ENCODE measurements at regions not wholly inside any gene's neighbourhood (a gene's known extent, or its start where the extent isn't known, plus 50 kb on each side); places are given as distances from the start of the nearest gene placed in this dataset.

- no peaks in the 10 kb centered on the region for H4K20me1 ChIP-seq (ENCODE audit: insufficient read depth, low read length)
- TF ChIP-seq, protein P1, sequence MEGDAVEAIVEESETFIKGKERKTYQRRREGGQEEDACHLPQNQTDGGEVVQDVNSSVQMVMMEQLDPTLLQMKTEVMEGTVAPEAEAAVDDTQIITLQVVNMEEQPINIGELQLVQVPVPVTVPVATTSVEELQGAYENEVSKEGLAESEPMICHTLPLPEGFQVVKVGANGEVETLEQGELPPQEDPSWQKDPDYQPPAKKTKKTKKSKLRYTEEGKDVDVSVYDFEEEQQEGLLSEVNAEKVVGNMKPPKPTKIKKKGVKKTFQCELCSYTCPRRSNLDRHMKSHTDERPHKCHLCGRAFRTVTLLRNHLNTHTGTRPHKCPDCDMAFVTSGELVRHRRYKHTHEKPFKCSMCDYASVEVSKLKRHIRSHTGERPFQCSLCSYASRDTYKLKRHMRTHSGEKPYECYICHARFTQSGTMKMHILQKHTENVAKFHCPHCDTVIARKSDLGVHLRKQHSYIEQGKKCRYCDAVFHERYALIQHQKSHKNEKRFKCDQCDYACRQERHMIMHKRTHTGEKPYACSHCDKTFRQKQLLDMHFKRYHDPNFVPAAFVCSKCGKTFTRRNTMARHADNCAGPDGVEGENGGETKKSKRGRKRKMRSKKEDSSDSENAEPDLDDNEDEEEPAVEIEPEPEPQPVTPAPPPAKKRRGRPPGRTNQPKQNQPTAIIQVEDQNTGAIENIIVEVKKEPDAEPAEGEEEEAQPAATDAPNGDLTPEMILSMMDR (IDR thresholded peaks at IDR 0.05; ENCODE audit: extremely low read depth, low read depth, low read length): no peak
- H3K4me2 ChIP-seq (ENCODE audit: insufficient read depth, low read length): no peak overlapping the region
- no peaks in the 10 kb centered on the region for H3K9me3 ChIP-seq (ENCODE audit: low read depth, low read length)
- H2AFZ ChIP-seq (ENCODE audit: low read length): no peak overlapping the region
- H3K4me3 ChIP-seq (ENCODE audit: insufficient read depth, low read length): no peak overlapping the region
- DNase-seq (ENCODE audit: insufficient read length, low spot score, missing footprints): no peak
- no peaks in the 10 kb centered on the region for H3K36me3 ChIP-seq (ENCODE audit: insufficient read depth, low read length)
- no peak overlapping the region for H3K27ac ChIP-seq (ENCODE audit: low read depth, low read length)
- no peaks in the 10 kb centered on the region for H3K79me2 ChIP-seq (ENCODE audit: insufficient read depth, low read length)
- no peaks in the 10 kb centered on the region for H3K4me1 ChIP-seq (ENCODE audit: insufficient read depth, low read length)
- H3K27me3 ChIP-seq (ENCODE audit: insufficient read depth, low read length): no peaks in the 10 kb centered on the region
These were observed 613.3 kb upstream of the GOLIM4 start for GRCh38 chr3:168709073-168709472.

- H3K27ac ChIP-seq (ENCODE audit: low read depth, low read length): no peak overlapping the region
- H3K9me3 ChIP-seq (ENCODE audit: low read depth, low read length): no peaks in the 10 kb centered on the region
- no peaks in the 10 kb centered on the region for H3K36me3 ChIP-seq (ENCODE audit: insufficient read depth, low read length)
- no peaks in the 10 kb centered on the region for H4K20me1 ChIP-seq (ENCODE audit: insufficient read depth, low read length)
- H3K4me3 ChIP-seq (ENCODE audit: insufficient read depth, low read length): no peak overlapping the region
- no peaks in the 10 kb centered on the region for H3K27me3 ChIP-seq (ENCODE audit: insufficient read depth, low read length)
- TF ChIP-seq, protein P1 (IDR thresholded peaks at IDR 0.05; ENCODE audit: extremely low read depth, low read depth, low read length): no peak
- H3K79me2 ChIP-seq (ENCODE audit: insufficient read depth, low read length): no peaks in the 10 kb centered on the region
- H3K4me2 ChIP-seq (ENCODE audit: insufficient read depth, low read length): no peak overlapping the region
- DNase-seq (ENCODE audit: insufficient read length, low spot score, missing footprints): no peak
- H2AFZ ChIP-seq (ENCODE audit: low read length): no peak overlapping the region
- H3K4me1 ChIP-seq (ENCODE audit: insufficient read depth, low read length): no peaks in the 10 kb centered on the region
These were observed 612.2 kb upstream of the GOLIM4 start for GRCh38 chr3:168707900-168708299.

DNA sequence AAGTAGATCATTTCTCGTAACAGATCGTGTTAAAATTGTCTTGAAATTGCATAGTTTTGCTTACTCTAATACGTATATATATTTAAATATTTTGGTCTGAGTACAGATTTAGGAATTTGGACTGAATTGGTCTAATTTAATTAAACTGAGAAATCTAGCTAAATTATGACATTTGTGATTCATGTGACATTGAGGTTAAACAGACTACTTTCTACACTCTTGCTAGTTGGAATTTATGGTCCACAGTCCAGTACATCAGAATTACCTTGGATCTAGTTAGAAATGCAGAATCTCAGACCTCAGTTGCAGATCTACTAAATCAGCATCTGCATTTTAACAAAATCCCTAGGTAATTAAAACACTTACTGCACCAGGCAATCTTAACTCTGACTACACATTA lies 609.7 kb upstream of the GOLIM4 start:
- Histone ChIP-seq H3K4me1 (ENCODE audit: insufficient read depth, low read length) (no peaks in the 10 kb centered on the region), H2AFZ (ENCODE audit: low read length) (no peak overlapping the region), H3K79me2 (ENCODE audit: insufficient read depth, low read length) (no peaks in the 10 kb centered on the region), H3K27ac (ENCODE audit: low read depth, low read length) (no peak overlapping the region), H3K27me3 (ENCODE audit: insufficient read depth, low read length) (no peaks in the 10 kb centered on the region), H3K4me3 (ENCODE audit: insufficient read depth, low read length) (no peak overlapping the region), H3K9me3 (ENCODE audit: low read depth, low read length) (no peaks in the 10 kb centered on the region), H4K20me1 (ENCODE audit: insufficient read depth, low read length) (no peaks in the 10 kb centered on the region), H3K36me3 (ENCODE audit: insufficient read depth, low read length) (no peaks in the 10 kb centered on the region), H3K4me2 (ENCODE audit: insufficient read depth, low read length) (no peak overlapping the region)
- no peak for DNase-seq (ENCODE audit: insufficient read length, low spot score, missing footprints)
- TF ChIP-seq, protein P1 (IDR thresholded peaks at IDR 0.05; ENCODE audit: extremely low read depth, low read depth, low read length): no peak

DNA sequence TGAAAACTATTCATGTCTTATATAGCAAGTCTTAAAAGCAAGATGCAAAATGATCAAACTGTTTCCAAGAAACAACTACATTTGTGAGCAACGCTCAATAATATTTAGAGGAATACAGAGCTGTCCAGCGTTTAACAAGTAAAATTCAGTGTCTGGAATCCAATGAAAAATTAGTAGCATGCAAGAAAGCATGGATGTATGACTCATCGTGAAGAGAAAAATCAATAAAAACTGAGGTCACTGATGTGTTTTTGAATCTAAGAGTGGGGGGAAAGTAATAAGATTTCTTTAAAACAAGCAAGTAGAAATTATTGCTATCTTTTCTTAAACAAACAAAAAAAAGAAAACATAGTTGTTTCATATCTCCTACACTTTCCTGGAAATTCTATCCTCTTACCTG lies 600.3 kb upstream of the GOLIM4 start:
- Histone ChIP-seq H3K79me2 (ENCODE audit: insufficient read depth, low read length) (no peaks in the 10 kb centered on the region), H2AFZ (ENCODE audit: low read length) (no peak overlapping the region), H3K4me2 (ENCODE audit: insufficient read depth, low read length) (no peak overlapping the region), H3K27me3 (ENCODE audit: insufficient read depth, low read length) (no peaks in the 10 kb centered on the region), H3K27ac (ENCODE audit: low read depth, low read length) (no peak overlapping the region), H3K9me3 (ENCODE audit: low read depth, low read length) (no peaks in the 10 kb centered on the region), H3K4me1 (ENCODE audit: insufficient read depth, low read length) (no peaks in the 10 kb centered on the region), H3K4me3 (ENCODE audit: insufficient read depth, low read length) (no peak overlapping the region), H4K20me1 (ENCODE audit: insufficient read depth, low read length) (no peaks in the 10 kb centered on the region), H3K36me3 (ENCODE audit: insufficient read depth, low read length) (no peaks in the 10 kb centered on the region)
- no peak for DNase-seq (ENCODE audit: insufficient read length, low spot score, missing footprints)
- TF ChIP-seq, protein P1 (IDR thresholded peaks at IDR 0.05; ENCODE audit: extremely low read depth, low read depth, low read length): no peak
